HG03469 (cell line): ENCODE measurements at regions not wholly inside any gene's neighbourhood (a gene's known extent, or its start where the extent isn't known, plus 50 kb on each side); places are given as distances from the start of the nearest gene placed in this dataset.

ENCODE experiments used
- ATAC-seq: cut with Tn5 transposase; IDR thresholded peaks from one replicate; pipeline ENCODE4 v1.9.1; 2021; ENCODE audit warnings: mild to moderate bottlenecking, moderate library complexity, moderate number of reproducible peaks; ENCODE audit not compliant: unreplicated experiment

DNA sequence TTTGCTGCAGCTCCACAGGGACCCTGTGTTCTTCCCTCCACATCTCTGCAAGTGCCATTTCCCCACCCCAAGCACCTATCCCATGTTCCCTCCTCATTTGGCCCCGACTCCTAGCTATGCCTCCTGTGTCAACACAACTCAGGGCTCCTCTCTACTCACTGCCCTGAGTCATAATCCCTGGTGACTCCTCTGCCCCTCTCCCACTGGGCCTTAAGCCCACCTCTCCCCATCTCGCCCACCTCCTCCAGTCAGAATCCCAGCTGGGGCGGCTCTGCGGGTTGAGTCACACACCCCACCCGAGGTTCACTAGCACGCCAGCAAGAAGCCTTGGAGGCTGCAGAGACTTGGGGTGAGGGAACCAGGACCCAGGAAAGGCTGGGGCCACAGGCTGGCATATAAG is 346.2 kb downstream of the FOXL1 start:
- no peak for ATAC-seq

DNA sequence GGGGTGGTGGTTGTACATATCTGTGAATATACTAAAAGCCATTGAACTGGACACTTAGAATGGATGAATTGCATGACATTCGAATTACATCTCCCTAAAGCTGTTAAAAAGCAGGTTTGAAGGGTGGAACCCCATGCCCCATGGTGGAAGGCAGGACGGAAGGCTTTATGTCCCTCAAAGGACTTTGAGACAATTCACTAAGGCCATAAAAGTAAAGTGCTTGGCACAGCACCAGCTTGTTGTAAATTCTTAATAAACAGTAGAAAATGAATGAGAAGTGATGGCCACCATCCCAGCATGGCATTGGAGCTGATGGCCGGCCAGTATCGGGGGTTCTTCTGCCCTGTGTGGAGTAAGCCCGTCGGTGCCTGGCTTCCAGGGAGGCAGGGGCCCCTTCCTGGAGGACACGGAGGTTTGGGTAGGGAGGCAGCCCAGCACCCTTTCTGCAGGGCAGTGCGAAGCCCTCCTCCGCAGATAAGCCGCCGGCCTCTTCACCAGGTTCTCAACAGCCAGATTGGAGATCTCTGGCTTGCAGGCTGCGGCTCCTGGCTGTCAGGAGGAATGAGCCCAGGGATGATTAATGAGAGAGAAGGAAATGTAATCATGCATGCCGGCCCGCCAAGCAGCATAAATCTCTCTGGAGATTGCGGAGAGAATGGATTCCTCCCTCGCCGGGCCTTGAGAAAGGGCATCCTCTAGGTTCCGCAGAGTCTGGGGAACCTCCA is 346.9 kb downstream of the FOXL1 start:
- ATAC-seq = no peak

DNA sequence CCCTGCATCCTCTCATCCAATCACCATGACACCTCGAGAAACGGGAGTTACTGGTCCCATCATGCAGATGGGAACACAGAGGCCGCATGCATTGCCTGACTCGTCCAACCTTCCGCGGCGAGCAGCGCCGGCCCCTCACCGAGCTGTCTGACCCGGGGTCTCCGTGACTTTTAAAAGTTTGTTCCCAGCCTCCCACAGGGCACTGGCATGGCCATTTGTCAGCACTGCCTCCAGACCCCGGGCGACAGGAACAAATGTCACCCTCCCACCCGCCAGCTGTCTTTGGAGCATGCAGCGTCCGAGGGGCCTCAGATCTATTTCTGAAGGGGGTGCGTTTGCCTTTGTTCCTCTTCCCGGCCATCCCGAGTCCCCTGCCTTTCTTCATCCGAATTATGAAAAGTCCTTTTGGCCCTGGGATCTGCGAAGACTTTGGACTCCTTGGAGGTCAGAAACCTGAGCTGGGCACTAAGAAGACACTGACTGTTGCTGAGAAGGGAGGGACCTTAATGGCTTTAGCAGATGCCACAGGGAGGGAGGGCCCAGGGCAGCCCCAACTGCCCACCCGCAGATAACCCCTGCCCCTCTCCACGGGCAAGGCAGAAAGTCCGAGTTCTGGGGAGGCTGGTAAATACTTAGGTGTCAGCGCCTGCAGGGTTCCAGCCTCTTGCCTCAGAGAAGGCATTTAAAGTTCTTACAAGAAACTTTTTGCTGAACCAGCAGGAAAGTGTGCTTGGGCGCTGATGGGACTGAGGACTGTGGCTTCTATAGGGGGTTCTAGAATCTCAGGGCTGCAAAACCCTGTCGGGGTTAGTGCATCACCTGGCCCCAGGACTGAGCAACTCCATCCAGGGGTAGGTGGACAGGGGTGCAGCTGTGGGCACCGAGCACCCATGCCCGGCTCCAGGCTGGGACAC is 348.1 kb downstream of the FOXL1 start:
- no peak for ATAC-seq

DNA sequence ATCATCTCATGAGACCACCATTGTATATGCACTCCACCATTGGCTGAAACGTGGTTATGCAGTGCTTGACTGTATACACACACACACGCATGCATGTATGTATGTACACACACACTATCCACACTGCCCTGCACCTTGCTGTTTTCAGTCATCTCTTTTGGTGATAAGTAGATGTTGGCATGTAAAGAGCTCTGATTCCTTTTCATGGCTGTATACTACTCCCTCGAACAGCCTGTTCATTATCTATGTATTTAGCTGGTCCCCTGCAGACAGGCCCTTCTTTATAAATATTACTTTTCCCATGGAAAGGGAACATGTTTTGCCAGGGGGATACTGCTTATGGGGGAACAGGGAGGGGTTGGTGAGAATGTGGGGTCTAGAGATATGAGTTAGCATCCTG is 349.4 kb downstream of the FOXL1 start:
- no peak for ATAC-seq

DNA sequence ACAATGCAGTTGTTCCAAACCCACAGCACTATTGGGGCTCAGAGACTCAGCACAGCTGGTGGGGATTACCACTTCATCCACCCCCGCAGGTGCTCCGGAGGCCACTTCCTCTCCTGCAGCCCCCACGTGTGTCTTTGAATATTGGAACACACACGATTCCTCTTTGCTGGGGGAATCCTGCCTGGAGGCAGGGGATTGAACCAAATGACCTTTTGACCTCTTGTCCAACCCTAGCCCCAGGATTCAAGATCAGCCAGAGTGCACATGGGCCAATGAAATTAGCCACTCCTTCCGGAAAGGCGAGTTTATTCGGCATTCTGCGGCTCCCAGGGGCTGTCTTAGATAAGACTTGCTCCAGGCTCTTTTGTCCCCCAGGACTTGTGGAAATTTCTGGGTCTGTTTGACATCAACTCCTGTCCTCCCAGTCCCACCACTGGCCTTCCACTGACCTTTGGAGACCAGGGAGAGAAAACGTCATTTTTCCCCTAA is 350.2 kb downstream of the FOXL1 start:
- ATAC-seq = no peak

DNA sequence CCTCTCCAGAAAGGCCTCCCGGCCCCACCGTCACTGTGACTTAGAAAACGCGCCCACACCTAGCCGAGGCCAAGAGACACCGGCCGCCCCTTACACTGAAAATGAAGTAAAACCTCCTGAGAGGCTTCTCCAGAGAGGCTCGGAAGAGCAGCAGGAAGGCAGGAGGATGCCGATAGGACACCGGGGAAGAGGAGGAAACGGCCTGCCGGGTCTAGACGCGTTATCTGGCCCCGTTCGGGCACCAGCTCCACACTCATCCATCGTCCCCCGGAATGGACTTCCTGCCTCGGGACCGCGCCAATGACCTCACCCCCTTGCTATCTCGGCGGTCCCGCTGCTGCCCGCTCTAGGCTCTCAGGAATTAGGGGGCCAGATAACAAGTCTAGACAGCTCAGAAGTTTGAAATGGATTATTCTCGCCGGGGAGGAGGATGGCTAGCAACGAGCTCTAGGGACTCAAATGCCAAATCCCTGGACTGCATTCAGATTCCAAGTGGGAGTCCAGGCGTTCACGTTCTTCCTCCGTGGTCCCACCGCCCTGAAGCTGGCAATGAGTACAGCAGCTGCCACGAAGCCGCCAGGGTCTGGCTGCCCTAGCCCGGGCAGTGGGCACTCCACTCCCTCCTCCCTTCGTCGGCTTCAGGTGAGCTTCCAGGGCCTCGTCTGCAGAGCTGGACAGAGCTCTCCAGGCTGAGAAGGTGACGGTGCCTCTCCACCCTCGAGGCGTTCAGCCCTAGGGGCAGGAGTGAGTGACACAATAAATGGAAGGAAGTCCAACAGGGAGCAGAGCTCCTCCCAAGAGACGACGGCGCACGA is 350.9 kb downstream of the FOXL1 start:
- ATAC-seq = no peak

DNA sequence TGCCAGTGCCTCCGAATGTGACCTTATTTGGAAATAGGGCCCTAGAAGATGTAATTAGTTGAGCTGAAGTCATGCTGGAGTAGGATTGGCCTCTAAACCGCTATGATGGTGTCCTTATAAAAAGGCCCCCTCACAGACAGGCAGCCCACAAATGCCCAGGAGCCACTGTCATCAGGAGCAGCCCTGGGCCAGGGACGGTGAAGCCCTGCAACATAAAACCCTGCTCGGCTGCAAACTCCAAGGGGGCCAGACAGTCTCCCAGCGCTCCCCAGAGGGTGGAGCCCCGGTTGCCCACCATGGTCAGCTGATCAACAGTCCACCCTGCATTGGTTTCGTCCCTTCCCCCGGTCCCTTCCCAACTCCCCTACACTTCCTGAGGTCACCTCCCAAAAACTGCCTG is 351.7 kb downstream of the FOXL1 start:
- ATAC-seq = no peak

DNA sequence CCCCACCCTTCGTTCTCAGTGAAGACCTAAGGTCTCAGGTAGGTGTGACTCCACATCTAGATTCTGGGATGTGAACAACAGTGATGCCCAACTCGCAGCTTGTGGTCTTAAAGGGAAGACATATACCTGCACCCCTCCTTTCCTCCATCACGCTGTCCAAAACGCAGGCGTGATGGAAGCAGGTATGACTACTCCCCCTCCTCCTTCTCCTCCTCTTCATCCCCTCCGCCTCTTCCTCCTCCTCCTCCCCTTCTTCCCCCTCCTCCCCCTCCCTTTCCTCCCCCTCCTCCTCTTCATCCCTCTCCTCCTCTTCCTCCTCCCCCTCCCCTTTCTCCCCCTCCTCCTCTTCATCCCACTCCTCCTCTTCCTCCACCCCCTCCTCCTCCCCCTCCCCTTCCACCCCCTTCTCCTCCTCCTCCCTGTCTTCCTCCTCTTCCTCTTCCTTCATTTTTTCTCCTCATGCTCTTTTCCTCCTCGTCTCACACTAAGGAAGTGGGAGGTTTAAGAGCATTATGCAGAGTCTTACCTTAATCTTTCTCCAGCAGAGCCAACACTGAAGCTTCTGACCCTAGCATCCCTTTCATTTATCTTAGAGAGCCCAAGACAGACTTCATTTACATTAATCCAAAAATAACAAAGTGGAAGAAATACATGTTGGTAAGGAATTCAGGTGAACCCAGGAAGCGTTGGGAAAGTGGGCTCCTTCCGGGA is 352.5 kb downstream of the FOXL1 start:
- ATAC-seq = no peak

DNA sequence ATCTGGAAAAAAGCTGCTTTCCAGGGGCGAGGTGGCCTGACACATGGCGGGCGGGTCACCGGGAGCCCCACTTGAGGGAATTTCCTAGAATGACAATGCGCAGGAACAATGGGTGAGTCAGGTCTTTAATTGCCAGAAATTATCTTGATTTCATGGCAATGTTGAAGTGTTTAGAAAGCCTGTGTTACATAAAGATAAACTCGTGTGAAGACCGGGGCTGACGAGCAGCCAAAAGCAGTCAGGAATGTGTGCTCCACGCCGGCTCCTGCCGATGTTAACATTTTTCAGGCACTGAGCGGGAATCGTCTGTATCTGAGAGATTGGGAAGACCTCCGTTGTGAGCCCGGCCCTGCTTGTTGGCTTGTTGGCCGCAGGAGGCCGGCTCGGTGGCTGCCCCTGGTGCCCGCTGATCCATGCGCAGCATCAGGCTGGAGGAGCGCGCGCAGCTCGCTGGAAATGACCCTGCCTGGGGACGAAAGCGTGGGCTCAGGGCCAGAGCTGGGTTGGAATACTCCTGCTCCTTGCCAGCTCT is 353.1 kb downstream of the FOXL1 start:
- no peak for ATAC-seq

DNA sequence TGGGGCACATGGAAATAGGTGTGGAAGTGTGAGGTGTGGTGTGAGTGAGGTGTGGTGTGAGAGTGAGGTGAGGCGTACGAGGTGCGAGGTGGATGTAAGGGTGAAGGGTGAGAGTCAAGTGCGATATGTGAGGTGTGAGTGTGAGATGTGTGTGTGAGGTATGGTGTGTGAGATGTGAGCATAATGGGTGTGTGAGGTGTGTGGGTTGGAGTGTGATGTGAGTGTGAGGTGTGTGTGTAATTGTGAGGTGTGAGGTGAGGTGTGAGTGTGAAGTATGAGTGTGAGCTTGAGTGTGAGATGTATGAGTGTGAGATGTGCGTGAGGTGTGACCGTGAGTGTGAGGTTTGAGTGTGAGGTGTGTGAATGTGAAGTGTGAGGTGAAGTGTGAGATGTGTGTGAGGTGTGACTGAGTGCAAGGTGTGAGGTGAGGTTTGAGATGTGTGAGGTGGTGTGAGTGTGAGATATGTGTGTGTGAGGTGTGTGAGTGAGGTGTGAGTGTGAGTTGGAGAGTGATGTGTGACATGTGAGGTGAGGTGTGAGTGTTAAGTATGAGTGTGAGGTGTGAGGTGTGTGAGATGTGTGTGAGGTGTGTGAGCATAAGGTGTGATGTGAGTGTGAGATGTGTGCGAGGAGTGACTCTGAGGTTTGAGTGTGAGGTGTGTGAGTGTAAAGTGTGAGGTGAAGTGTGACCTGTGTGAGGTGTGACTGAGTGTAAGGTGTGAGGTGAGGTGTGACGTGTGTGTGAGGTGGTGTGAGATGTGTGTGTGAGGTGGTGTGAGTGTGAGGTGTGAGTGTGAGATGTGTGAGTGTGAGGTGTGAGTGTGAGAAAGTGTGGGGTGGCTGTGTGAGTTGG is 354.0 kb downstream of the FOXL1 start:
- no peak for ATAC-seq

DNA sequence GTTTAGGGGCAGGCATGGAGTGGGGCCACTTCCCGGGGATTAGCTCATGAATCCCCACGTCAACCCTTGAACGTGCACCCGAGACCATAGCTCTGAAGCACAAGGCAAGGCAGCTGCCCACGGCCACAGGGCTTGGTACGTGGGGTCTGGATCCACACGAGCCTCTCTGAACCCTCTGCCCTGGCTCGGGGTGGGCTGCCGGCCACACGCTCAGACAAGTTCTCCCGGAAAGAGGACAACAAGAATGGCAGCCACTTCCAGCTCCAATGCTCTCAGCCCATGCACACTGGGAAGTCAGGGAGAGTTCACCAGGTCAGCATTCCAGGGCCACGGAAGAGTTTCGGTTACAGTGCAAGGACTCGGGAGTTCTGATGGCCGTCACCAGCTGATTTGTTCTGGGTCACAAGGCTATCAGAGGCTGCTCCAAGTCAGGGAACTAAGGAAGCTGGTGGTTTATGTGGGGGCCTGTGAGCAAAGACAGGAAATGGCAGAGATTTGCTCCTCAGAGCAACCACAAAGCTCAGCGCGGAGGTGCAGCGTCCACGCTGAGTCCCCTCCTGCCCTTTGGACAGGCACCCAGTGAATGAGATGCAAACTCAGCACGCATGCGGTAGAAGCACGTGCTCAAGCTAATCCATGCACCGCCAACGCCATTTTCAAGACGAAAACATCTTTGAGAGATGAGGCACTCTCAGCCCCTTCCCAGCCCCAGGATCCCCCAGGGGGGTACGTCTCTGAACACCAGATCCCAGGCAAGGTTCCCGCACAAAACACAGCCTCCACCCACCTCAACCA is 356.4 kb downstream of the FOXL1 start:
- no peak for ATAC-seq

DNA sequence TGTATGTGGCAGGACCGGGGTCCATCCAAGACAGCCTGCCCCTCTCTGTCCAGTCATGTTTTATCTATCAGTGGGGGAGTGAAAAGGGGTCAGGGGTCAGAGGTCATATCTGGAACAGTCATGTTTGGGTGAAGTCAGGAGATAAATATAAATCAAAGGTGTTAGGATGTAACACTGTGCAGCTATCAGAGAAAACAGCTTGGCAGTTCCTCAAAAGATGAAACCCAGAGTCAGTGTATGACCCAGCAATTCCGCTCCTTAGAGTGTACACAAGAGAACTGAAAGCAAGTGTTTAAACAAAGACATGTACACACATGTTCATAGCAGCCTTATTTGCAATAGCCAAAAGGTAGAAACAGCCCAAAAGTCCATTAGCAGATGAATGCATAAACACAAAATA is 361.3 kb downstream of the FOXL1 start:
- no peak for ATAC-seq

DNA sequence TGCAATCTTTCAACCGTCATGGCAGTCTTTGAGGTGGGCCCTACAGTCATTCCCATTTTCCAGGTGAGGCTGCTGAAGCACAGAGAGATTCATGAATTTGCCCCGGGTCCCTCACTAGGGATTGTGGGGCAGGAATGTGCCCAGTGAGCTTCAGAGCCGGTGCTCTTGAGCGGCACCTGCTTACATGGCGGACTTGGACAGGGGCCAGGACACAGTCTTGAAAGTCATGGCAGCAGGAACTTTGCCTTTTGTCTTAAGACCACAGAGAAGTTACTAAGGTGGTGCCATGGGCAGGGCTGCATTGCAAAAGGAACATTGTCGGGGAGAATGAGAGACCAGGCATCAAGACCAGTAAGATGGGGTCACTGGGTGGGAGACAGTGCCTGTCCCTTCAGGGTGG is 363.4 kb downstream of the FOXL1 start:
- no peak for ATAC-seq

DNA sequence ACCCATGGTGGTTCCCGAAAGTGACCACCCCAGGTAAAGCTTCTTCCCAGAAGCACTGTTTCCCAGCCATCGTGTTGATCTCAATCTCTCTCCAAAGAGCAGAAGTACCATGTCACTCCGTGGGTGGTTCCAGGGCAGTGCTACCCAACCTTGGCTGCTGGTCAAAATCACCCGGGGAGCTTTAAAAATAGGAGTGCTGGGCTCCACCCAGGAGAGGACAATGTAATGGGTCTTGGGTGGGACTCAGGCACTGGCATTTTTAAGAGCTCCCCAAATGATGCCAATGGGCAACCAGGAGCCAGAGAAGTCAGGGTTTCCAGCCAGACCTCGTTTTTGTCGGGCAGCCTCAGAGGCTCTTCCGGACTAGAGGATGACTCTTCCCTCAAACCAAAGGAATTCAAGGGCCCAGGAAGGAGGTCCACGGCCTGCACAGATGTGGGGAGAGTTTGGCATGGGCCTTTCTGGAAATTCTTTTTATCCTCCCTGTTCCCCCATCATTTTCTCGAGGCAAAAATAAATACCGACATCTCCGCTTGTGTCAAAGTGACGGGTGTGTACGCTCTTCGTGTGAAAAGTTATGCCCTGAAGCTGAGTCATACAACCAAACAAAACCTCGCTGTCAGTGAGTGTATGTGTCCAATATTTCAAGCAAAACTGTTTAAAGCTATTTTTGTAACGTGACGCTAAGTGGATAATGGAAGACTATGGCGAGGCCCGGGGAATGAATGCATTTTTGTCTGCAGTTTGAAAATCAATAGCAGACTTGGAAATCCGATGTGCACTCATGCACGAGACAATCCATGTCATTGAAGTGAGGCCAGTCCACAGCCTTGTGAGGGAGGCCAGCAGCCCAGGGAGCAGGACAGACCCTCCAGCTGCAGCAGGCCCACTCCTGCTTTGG is 364.1 kb downstream of the FOXL1 start:
- no peak for ATAC-seq

DNA sequence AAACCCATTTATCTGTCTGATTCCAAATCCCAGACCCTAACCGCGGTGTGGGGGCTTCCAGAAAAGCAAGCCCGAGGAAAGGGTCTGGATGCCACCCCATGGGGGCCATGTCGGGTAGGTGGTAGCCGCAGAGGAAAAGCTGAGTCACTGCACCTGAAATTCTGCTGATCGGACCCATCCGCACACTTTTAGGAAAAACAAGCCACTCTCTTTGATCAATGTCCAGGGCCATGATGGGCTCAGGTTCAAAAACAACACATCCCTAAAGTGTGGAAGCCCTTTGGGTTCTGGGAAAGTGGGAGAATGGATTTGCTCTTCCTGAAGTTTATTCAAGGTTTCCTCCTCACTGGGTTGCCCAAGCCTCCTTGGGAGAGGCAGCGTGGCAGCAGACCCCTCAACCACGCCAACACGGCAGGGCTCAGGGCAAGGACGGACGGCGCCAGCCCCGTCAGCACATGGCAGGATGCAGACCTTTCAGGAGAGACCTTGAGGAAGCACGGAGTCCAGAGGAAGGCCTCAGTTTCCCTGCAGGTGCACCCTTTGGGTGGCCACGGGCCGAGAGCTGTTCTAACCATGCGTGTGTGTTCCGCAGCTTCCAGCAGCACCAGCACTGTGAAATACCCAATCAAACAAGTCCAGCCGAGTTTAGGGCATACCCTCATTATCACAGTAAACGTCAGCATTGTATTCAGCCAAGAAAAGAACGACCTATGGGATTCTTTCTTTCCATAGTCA is 367.0 kb downstream of the FOXL1 start:
- ATAC-seq = no peak

DNA sequence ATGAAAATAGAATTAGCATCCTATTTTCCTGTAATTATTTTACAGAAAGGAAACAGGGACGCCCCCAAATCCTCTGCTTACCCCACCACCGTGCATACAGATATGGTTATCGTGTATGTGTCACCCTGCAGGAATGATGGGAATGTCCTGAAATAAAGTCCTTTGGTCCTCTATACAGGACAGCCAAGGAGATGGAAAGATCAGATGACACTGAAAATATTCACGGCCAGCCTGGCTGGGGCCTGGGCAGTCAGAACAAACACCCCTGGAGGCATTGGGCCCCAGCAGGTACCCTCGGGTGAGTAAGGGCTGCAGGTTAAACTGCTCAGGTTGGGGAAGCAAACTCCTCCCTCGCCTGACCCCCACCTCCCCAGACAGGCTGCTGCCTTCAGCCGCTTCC is 368.0 kb downstream of the FOXL1 start:
- no peak for ATAC-seq

DNA sequence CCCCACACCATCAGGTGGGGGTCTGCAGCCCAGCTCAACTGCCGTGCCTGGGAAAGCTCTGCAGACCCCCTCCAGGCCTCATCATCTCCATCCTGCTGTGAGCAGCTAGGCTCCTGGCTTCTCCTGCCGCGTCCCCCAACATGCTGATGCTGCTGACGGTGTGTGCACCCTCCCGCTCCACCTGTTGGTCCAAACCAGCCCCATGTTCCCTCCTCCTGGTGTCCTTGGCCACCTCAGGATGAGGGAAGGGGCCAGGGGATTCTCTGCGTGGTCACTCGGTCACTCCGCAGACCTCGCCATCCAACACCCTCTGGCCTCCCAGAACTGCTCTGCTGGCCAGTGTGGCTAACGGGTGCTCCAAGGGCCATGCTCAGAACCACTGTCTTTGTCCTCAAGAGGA is 368.6 kb downstream of the FOXL1 start:
- no peak for ATAC-seq
